ENCODE measurements at regions not wholly inside any gene's neighbourhood (a gene's known extent, or its start where the extent isn't known, plus 50 kb on each side); places are given as distances from the start of the nearest gene placed in this dataset.

DNA sequence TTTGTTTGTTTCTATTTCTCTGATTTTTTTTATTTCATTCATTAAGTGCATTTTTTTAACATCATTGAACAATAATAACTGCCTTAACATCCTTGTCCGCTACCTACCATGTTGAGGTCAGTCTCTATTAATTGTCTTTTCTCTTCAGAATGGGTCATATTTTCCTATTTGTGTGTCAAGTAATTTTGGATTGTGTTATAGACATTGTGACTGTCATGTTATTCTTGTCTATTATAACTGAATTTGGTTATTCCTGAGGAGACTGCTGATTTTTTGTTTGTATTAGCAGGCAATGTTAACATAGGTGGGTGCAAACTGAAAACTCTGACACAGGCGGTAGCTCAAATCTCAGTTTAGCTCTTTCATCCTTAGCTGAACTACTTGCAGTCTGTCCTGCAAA, 169.9 kb downstream of the DICER1 start:
- no peak overlapping the region for H3K27ac Mint-ChIP-seq (ENCODE audit: unreplicated experiment)
- TF ChIP-seq, protein P1, sequence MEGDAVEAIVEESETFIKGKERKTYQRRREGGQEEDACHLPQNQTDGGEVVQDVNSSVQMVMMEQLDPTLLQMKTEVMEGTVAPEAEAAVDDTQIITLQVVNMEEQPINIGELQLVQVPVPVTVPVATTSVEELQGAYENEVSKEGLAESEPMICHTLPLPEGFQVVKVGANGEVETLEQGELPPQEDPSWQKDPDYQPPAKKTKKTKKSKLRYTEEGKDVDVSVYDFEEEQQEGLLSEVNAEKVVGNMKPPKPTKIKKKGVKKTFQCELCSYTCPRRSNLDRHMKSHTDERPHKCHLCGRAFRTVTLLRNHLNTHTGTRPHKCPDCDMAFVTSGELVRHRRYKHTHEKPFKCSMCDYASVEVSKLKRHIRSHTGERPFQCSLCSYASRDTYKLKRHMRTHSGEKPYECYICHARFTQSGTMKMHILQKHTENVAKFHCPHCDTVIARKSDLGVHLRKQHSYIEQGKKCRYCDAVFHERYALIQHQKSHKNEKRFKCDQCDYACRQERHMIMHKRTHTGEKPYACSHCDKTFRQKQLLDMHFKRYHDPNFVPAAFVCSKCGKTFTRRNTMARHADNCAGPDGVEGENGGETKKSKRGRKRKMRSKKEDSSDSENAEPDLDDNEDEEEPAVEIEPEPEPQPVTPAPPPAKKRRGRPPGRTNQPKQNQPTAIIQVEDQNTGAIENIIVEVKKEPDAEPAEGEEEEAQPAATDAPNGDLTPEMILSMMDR (IDR thresholded peaks at IDR 0.05; ENCODE audit: unreplicated experiment), result no peak
- no peaks in the 10 kb centered on the region for H3K9me3 Mint-ChIP-seq (ENCODE audit: low read depth, unreplicated experiment)
- CTCF ChIA-PET, result interaction anchor here (0.9 kb wide), 1 partner anchor 416 kb away, joined by 4 read pairs; no protein-coding TSS in a partner anchor
- no peaks in the 10 kb centered on the region for H3K4me1 Mint-ChIP-seq (ENCODE audit: low read depth, unreplicated experiment)
- H3K4me3 Mint-ChIP-seq (ENCODE audit: low read depth, unreplicated experiment), result no peak overlapping the region
- peaks cover 45% of the 10 kb centered on the region for H3K27me3 Mint-ChIP-seq (ENCODE audit: unreplicated experiment)
- intact Hi-C loops (cut with micrococcal nuclease; ENCODE audit: unreplicated experiment), result no loop called here
- no peaks in the 10 kb centered on the region for H3K36me3 Mint-ChIP-seq (ENCODE audit: insufficient read depth, unreplicated experiment)
- no TSS peak for BruUV-seq (replicated peaks)
- no peak for DNase-seq

DNA sequence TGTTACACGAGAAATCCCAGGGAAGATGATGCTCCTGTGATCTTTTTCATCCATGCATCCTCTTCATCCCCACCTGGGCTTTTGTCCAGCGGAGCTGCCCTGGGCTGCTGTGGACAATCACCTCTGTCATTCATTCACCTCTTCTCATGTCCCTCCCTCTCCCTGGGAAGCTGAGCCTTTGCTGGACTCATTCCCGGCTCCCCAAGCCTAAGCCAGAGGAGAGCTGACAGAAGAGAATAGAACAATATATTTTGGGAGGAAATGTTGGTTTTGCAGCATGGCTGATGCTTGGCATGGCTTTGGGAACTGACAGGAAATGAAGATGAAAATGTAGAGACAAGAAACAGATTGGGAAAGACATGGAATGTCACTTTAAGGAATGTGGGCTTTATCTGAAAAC, 177.4 kb downstream of the DICER1 start:
- no peak overlapping the region for H3K4me3 Mint-ChIP-seq (ENCODE audit: low read depth, unreplicated experiment)
- TF ChIP-seq, protein P1 (IDR thresholded peaks at IDR 0.05; ENCODE audit: unreplicated experiment), result no peak
- CTCF ChIA-PET, result no interaction called here
- no peak for DNase-seq
- BruUV-seq (replicated peaks), result no TSS peak
- H3K4me1 Mint-ChIP-seq (ENCODE audit: low read depth, unreplicated experiment), result peaks cover 9% of the 10 kb centered on the region
- H3K9me3 Mint-ChIP-seq (ENCODE audit: low read depth, unreplicated experiment), result no peaks in the 10 kb centered on the region
- H3K27me3 Mint-ChIP-seq (ENCODE audit: unreplicated experiment), result peaks cover 49% of the 10 kb centered on the region
- intact Hi-C loops (cut with micrococcal nuclease; ENCODE audit: unreplicated experiment), result no loop called here
- no peaks in the 10 kb centered on the region for H3K36me3 Mint-ChIP-seq (ENCODE audit: insufficient read depth, unreplicated experiment)
- no peak overlapping the region for H3K27ac Mint-ChIP-seq (ENCODE audit: unreplicated experiment)

DNA sequence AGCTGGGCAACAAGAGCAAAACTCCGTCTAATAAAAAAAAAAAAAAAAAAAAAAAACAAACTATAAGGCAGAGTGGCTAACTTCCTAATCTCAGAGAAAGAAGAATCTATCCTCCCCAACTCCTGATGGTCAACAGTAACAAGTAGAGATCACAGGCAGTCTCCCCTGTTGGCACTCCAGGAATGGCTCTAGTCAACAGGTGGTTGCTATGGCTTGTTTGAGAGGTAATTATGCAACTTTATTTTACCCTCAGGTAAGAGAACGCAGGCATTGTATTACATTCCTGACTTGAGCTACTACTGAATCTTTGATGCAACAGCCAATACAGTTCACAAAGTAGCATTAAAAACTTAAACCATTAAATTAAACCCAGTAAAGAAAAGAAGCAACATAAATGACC, 180.3 kb downstream of the DICER1 start:
- H3K36me3 Mint-ChIP-seq (ENCODE audit: insufficient read depth, unreplicated experiment), result no peaks in the 10 kb centered on the region
- no TSS peak for BruUV-seq (replicated peaks)
- H3K4me1 Mint-ChIP-seq (ENCODE audit: low read depth, unreplicated experiment), result peaks cover 12% of the 10 kb centered on the region
- CTCF ChIA-PET, result no interaction called here
- H3K27ac Mint-ChIP-seq (ENCODE audit: unreplicated experiment), result no peak overlapping the region
- no peak overlapping the region for H3K4me3 Mint-ChIP-seq (ENCODE audit: low read depth, unreplicated experiment)
- TF ChIP-seq, protein P1 (IDR thresholded peaks at IDR 0.05; ENCODE audit: unreplicated experiment), result no peak
- no peaks in the 10 kb centered on the region for H3K9me3 Mint-ChIP-seq (ENCODE audit: low read depth, unreplicated experiment)
- intact Hi-C loops (cut with micrococcal nuclease; ENCODE audit: unreplicated experiment), result no loop called here
- peaks cover 26% of the 10 kb centered on the region for H3K27me3 Mint-ChIP-seq (ENCODE audit: unreplicated experiment)
- no peak for DNase-seq

DNA sequence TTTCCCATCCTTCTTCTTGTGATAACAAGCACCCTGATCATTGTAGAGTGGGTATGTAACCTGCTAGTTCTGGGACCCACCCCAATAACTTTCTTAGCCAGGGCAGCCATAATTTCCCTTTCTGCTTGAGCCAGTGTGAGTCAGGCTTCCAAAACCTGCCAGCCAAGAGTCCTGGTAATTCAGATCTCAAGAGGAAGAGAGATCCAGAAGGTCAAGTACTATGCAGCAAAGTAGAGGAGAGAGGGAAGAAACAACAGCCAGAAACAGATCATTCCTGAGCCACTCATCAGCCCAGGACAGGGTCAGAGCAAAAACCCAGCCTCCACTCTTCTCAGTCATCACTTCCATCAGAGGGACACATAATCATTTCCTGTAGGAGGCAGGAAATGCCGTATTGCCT, 182.0 kb downstream of the DICER1 start:
- Mint-ChIP-seq H3K9me3 (ENCODE audit: low read depth, unreplicated experiment) (no peaks in the 10 kb centered on the region), H3K36me3 (ENCODE audit: insufficient read depth, unreplicated experiment) (no peaks in the 10 kb centered on the region), H3K4me3 (ENCODE audit: low read depth, unreplicated experiment) (no peak overlapping the region), H3K27ac (ENCODE audit: unreplicated experiment) (no peak overlapping the region), H3K4me1 (ENCODE audit: low read depth, unreplicated experiment) (peaks cover 12% of the 10 kb centered on the region), H3K27me3 (ENCODE audit: unreplicated experiment) (peaks cover 28% of the 10 kb centered on the region)
- CTCF ChIA-PET, result no interaction called here
- TF ChIP-seq, protein P1 (IDR thresholded peaks at IDR 0.05; ENCODE audit: unreplicated experiment), result no peak
- no peak for DNase-seq
- intact Hi-C loops (cut with micrococcal nuclease; ENCODE audit: unreplicated experiment), result no loop called here
- no TSS peak for BruUV-seq (replicated peaks)

Data from Calu3 (cell line).